GM21723 (cell line): ENCODE measurements at regions not wholly inside any gene's neighbourhood (a gene's known extent, or its start where the extent isn't known, plus 50 kb on each side); places are given as distances from the start of the nearest gene placed in this dataset.

Source experiments
- ATAC-seq: cut with Tn5 transposase; IDR thresholded peaks from one replicate; pipeline ENCODE4 v1.9.1; 2021; ENCODE audit warnings: mild to moderate bottlenecking, moderate library complexity; ENCODE audit not compliant: unreplicated experiment

GRCh38 chr20:24718277-24718676 is 230.8 kb upstream of the CST7 start:
- ATAC-seq = no peak

GRCh38 chr20:24718696-24719095 is 230.4 kb upstream of the CST7 start:
- no peak for ATAC-seq

GRCh38 chr20:24720957-24721356 is 228.1 kb upstream of the CST7 start:
- no peak for ATAC-seq

GRCh38 chr20:24721891-24722568 is 227.0 kb upstream of the CST7 start:
- no peak for ATAC-seq

DNA sequence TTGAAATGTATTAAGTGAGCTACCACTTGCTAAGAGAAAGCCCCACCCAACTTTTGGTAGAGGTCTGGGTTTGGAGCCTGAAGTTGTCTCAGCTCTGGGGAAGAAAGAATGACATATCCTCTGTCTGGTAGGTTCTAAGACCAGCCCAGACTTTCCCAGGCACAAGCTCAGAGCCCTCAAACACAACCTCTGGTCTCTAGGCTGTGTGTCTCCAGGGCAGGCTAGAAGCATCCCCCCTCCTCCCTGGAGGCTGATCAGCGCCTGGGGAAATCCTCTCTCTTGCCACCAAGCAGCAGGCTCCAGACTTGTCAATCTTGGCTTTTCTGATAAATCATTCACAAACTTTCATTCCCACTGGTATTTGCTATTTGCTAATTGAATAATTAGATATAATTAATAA is 226.5 kb upstream of the CST7 start:
- ATAC-seq = no peak

GRCh38 chr20:24723186-24723585 is 225.9 kb upstream of the CST7 start:
- ATAC-seq = no peak

DNA sequence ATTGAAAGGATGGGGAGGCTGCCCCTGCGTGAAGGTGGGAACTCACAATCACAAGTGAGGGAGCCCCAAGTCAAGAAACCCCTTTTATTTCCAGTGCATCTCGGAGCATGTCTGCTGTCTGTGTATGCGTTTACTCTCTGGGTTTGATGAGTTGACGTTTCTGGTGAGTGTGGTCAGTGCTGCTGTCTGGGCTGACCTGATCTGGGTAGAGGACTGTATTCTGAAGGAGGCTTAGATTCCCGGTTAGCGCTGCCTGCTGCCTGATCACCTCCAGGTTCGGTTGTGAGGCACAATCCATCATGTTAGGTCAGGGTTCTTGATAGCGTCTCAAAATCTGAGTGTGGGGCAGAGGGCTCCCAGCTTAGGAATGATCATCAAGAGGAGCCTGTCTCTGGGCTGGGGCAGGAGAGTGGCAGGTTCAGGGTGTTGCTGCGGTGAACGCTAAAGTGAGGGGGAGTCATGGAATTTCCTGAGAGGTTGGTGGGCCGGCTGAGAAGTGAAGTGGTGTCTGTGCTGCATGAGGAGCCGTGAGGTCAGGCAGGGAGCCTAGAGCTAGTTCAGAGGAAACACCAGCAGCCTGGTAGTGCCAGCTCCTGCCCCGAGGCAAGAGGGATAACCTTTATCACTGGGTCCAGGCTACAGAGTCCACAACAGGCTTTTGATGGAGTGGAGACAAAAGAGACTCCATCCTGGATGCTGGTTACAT is 225.3 kb upstream of the CST7 start:
- no peak for ATAC-seq

GRCh38 chr20:24724982-24725533 is 224.0 kb upstream of the CST7 start:
- no peak for ATAC-seq

- no peak for ATAC-seq
Observed at GRCh38 chr20:24727795-24728194, 221.3 kb upstream of the CST7 start.

- no peak for ATAC-seq
Observed at GRCh38 chr20:24729896-24730605, 219.0 kb upstream of the CST7 start.

DNA sequence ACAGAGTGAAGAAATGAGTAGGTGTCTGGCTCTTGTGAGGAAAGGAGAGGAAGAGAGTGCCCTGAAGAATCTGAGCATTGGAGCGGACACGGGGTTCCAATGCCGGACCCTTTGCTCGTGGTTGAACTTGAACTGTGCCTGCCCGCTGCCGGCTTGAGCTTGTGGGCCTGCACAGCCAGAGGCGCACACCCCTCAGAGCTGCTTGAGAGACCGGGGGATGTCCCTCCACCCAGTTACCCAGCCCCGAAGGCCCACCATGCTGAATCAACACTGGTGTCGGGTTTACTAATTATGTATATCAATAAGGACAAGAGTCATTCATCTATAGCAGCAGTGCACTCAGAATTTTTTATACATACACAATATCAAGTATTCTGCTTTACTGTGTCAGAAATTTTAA is 218.3 kb upstream of the CST7 start:
- no peak for ATAC-seq

DNA sequence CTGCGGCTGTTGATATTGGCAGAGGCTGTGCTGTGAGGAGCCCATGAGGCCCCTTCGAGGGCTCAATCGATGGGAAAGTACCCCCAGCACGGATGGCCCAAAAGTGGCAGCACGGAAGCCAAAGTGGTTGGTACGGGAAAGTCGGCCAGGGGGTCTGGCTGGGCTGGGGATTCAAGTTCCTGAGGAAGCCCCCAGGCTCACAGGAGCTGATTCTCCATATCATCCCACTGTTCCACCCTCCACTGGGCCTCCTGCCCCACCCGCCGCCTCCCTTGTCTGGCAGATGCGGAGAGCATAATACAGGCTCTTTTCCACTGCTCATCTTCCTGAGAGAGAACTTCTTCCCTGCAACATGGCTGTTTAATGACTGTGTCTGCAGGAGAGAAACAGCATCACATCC is 217.8 kb upstream of the CST7 start:
- ATAC-seq = no peak

- no peak for ATAC-seq
Observed at GRCh38 chr20:24732076-24732475, 217.0 kb upstream of the CST7 start.

GRCh38 chr20:24732599-24732998 is 216.5 kb upstream of the CST7 start:
- no peak for ATAC-seq

DNA sequence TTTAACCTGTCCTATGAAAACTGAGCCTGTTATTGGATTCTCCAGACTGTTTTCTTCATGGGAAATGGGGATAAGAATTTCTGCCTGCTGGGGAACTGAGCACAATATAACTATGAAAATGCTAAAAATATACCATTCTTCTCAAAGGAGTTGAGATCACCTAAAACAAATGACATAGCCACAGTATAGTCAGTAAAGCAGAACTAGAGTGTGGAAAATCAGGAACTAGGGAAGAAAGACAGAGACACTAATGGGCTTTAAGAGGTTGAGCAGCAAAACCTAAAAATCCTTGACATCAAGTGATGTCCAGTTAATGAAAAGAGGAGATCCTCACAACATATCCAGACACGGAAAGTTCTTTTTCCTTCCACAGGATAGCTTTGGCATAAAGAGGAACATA is 215.7 kb upstream of the CST7 start:
- ATAC-seq = no peak

DNA sequence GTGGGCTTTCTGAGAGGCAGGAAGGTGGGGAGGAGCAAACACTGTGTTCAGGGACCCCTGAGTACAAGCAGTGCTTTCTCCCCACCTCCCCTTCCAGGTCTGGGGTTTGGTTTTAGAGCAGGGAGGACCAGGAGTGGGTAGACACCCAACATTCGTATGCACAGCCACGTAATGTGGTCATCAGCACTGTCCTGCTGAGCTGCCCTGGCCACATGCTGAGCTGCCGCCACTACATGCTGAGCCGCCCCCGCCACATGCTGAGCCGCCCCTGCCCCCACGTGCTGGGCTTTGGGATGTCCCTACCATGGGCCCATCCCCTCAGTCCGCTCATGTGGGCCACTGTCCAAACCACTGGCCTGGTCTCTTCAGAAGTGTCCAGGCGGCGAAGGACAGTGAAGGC is 214.9 kb upstream of the CST7 start:
- no peak for ATAC-seq

GRCh38 chr20:24735263-24735662 is 213.8 kb upstream of the CST7 start:
- ATAC-seq = no peak

DNA sequence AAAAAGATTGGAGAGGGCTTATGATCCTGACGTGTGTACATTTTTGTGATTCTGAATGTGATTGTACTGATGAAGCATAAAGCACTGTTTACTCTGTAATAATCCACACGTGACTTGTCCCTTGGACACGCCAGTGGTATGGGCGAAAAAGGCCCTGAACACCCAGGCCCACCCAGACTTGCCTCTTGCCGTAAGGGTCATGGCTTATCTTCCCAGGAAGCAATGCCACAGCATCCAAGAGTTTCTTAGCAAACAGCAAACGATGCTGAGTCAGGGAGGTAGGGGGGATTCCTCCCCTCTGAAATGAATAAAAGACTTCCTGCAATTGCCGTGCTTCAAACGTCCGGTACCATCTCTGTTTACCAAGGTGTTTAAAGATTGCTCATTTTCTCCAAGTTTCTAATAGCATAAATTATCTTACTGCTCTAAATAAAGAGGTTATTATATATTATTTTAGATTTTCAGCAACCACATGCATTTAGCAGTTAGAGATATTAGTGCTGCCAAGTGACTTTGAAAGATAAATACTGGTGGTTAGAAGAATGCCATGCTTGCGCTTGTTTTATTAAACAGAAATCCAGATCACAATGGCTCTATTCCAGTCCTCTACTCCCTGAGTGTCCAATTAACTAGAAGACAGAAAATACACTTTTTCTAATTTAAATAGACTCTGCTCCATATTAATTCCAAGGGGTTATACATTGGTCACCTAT is 212.8 kb upstream of the CST7 start:
- ATAC-seq = no peak

- ATAC-seq = no peak
Observed at GRCh38 chr20:24736844-24737211, 212.2 kb upstream of the CST7 start.

DNA sequence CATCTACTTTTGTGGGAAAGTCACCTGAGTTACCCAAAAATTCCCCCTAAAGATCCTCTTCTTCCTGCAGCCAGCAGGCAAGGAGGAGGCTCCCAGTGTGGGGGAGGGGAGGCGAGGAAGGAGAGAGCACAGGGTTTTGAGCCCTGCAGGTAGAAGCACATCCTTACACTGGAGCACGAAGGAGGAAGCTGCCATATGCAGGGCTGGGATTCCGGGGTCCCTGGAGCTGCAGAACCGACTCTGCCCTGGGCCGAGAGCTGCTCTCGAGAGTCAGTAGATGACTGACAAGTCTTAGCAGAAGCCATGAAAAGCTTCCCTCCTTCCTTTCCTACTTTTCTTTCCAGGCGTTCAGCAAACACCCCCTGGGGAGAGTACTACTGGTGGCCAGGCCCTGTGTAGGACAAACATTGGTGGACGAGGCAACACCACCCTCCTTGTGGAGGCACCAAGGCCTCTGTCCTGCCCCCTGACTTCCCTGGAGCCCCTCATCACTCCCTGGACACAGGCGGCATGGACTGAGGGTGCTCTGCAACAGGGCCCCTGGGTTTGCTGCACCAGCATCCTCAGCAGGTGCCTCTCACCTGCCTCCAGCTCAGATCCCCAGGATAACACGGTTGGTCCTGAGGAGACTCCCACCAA is 211.7 kb upstream of the CST7 start:
- no peak for ATAC-seq
